Esophagus squamous epithelium (tissue), 4 donors: ENCODE measurements at regions not wholly inside any gene's neighbourhood (a gene's known extent, or its start where the extent isn't known, plus 50 kb on each side); places are given as distances from the start of the nearest gene placed in this dataset.

Source experiments
- POLR2A ChIP-seq, 4 donors: fragments of 450-650 bp; IDR thresholded peaks; one replicate each; pipeline ENCODE4 v1.6.1; 2017; ENCODE audit warnings: antibody characterized with exemption in 4 of 4, mild to moderate bottlenecking in 4 of 4, moderate library complexity in 3 of 4
- TF ChIP-seq, protein P1 (sequence below), 6 experiments: fragments of 450-650 bp in 4 of 6; fragments of 200-600 bp in 2 of 6; sonication (generic) in 2 of 6; IDR thresholded peaks; one replicate each; pipeline ENCODE4 v1.5.1; 2016 to 2019; ENCODE audit warnings: antibody characterized with exemption in 6 of 6, mild to moderate bottlenecking in 4 of 6, moderate library complexity in 4 of 6

GRCh38 chr5:125149527-125149926 is 403.1 kb upstream of the ZNF608 start:
- TF ChIP-seq, protein P1, sequence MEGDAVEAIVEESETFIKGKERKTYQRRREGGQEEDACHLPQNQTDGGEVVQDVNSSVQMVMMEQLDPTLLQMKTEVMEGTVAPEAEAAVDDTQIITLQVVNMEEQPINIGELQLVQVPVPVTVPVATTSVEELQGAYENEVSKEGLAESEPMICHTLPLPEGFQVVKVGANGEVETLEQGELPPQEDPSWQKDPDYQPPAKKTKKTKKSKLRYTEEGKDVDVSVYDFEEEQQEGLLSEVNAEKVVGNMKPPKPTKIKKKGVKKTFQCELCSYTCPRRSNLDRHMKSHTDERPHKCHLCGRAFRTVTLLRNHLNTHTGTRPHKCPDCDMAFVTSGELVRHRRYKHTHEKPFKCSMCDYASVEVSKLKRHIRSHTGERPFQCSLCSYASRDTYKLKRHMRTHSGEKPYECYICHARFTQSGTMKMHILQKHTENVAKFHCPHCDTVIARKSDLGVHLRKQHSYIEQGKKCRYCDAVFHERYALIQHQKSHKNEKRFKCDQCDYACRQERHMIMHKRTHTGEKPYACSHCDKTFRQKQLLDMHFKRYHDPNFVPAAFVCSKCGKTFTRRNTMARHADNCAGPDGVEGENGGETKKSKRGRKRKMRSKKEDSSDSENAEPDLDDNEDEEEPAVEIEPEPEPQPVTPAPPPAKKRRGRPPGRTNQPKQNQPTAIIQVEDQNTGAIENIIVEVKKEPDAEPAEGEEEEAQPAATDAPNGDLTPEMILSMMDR (IDR thresholded peaks at IDR 0.05) = no peak
- TF ChIP-seq POLR2A (IDR thresholded peaks at IDR 0.05) = no peak
